T-helper 2 cell treated with Interferon-gamma antibody and Interleukin-4, amounts not matched to agents 5 μg/mL and 100 μg/mL, for 36 hours (primary cell): ENCODE measurements at regions not wholly inside any gene's neighbourhood (a gene's known extent, or its start where the extent isn't known, plus 50 kb on each side); places are given as distances from the start of the nearest gene placed in this dataset.
A peak's percentile ranks its signal among the peaks of the same experiment; 100 is the strongest.

Experiments used
- DNase-seq: peaks from one replicate; pipeline ENCODE4 v3.0.0; 2021; ENCODE audit warnings: low spot score
- H3K27ac Mint-ChIP-seq: one replicate; pipeline ENCODE4 v1.8.0; 2021; ENCODE audit warnings: mild to moderate bottlenecking, mixed read lengths
- H3K27me3 Mint-ChIP-seq: one replicate; pipeline ENCODE4 v1.8.0; 2021; ENCODE audit warnings: low read depth, mixed read lengths
- H3K36me3 Mint-ChIP-seq: one replicate; pipeline ENCODE4 v1.8.0; 2021; ENCODE audit warnings: low read depth, mixed read lengths
- H3K4me1 Mint-ChIP-seq: one replicate; pipeline ENCODE4 v1.8.0; 2021; ENCODE audit warnings: low read depth, mixed read lengths
- H3K4me3 Mint-ChIP-seq: one replicate; pipeline ENCODE4 v1.8.0; 2022; ENCODE audit warnings: mild to moderate bottlenecking, moderate library complexity, mixed read lengths
- H3K9me3 Mint-ChIP-seq: one replicate; pipeline ENCODE4 v1.8.0; 2021; ENCODE audit warnings: mixed read lengths

GRCh38 chr2:120939595-120940318 is 204.1 kb downstream of the GLI2 start:
- Mint-ChIP-seq H3K4me3 (no peak overlapping the region), H3K4me1 (no peaks in the 10 kb centered on the region), H3K27me3 (no peaks in the 10 kb centered on the region), H3K36me3 (no peaks in the 10 kb centered on the region), H3K27ac (no peak overlapping the region), H3K9me3 (peaks cover 3% of the 10 kb centered on the region)
- no peak for DNase-seq

GRCh38 chr2:120940319-120940696 is 204.6 kb downstream of the GLI2 start:
- no peaks in the 10 kb centered on the region for H3K27me3 Mint-ChIP-seq
- H3K4me1 Mint-ChIP-seq = no peaks in the 10 kb centered on the region
- no peak overlapping the region for H3K4me3 Mint-ChIP-seq
- no peak for DNase-seq
- no peak overlapping the region for H3K27ac Mint-ChIP-seq
- no peaks in the 10 kb centered on the region for H3K36me3 Mint-ChIP-seq
- peaks cover 3% of the 10 kb centered on the region for H3K9me3 Mint-ChIP-seq

DNA sequence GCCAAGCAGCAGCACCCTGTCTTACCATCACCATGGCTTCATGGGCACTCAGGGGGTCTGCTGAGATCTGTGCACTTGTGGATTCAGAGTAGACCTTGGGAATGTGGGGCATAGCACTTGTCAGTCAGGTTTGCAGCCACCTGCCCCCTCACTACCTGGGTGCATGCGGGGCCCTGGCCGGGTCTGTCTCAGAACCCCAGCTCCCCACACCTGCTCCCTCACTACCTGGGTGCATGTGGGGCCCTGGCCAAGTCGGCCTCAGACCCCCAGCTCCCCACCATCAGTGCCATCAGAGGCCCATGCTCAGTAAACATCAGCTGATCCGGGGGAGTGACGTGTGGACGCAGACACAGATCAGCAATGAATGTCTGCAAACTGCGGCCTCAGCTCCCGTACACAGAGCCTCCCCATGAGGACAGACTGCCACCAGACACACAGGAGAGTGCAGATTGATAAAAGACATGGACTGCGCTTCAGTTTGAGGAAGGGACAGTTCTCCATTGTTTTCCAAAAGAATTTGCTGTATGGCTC is 205.1 kb downstream of the GLI2 start:
- peaks cover 3% of the 10 kb centered on the region for H3K9me3 Mint-ChIP-seq
- no peaks in the 10 kb centered on the region for H3K4me1 Mint-ChIP-seq
- no peaks in the 10 kb centered on the region for H3K36me3 Mint-ChIP-seq
- DNase-seq = no peak
- no peak overlapping the region for H3K27ac Mint-ChIP-seq
- no peak overlapping the region for H3K4me3 Mint-ChIP-seq
- no peaks in the 10 kb centered on the region for H3K27me3 Mint-ChIP-seq

GRCh38 chr2:120941571-120942120 is 206.0 kb downstream of the GLI2 start:
- DNase-seq = no peak
- no peaks in the 10 kb centered on the region for H3K36me3 Mint-ChIP-seq
- H3K4me1 Mint-ChIP-seq = no peaks in the 10 kb centered on the region
- peaks cover 3% of the 10 kb centered on the region for H3K9me3 Mint-ChIP-seq
- H3K4me3 Mint-ChIP-seq = no peak overlapping the region
- H3K27me3 Mint-ChIP-seq = no peaks in the 10 kb centered on the region
- H3K27ac Mint-ChIP-seq = no peak overlapping the region

GRCh38 chr2:120942658-120943057 is 207.0 kb downstream of the GLI2 start:
- no peak for DNase-seq
- peak overlapping the region; percentile 3 for H3K27ac Mint-ChIP-seq
- H3K9me3 Mint-ChIP-seq = peaks cover 3% of the 10 kb centered on the region
- H3K27me3 Mint-ChIP-seq = no peaks in the 10 kb centered on the region
- H3K4me3 Mint-ChIP-seq = no peak overlapping the region
- no peaks in the 10 kb centered on the region for H3K36me3 Mint-ChIP-seq
- H3K4me1 Mint-ChIP-seq = no peaks in the 10 kb centered on the region

GRCh38 chr2:120943403-120944034 is 207.9 kb downstream of the GLI2 start:
- DNase-seq = no peak
- Mint-ChIP-seq H3K9me3 (peaks cover 3% of the 10 kb centered on the region), H3K4me3 (no peak overlapping the region), H3K27ac (no peak overlapping the region), H3K36me3 (no peaks in the 10 kb centered on the region), H3K27me3 (no peaks in the 10 kb centered on the region), H3K4me1 (no peaks in the 10 kb centered on the region)

GRCh38 chr2:120944575-120944974 is 208.9 kb downstream of the GLI2 start:
- Mint-ChIP-seq H3K4me3 (no peak overlapping the region), H3K9me3 (peaks cover 3% of the 10 kb centered on the region), H3K27ac (no peak overlapping the region), H3K27me3 (no peaks in the 10 kb centered on the region), H3K4me1 (no peaks in the 10 kb centered on the region), H3K36me3 (no peaks in the 10 kb centered on the region)
- no peak for DNase-seq

DNA sequence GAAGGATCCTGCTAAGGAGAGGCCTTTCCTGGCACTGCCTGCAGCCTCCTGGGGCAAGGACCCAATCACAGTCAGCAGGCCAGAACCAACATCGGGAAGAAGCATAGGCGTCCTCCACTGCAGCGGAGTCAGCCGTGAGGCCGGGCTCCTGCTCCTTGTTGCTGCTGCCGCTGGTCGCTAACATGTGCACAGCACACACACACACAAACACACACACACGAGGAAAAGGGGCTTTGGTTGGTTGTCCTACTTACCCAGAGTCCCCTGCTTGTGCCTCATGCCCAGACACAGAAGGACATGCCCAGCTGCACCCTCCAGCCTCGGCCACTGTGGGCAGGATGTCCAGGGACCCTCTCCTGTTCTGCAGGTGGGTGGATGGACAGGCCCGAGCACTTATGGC is 209.4 kb downstream of the GLI2 start:
- no peak overlapping the region for H3K4me3 Mint-ChIP-seq
- H3K27ac Mint-ChIP-seq = no peak overlapping the region
- H3K27me3 Mint-ChIP-seq = no peaks in the 10 kb centered on the region
- no peak for DNase-seq
- no peaks in the 10 kb centered on the region for H3K4me1 Mint-ChIP-seq
- no peaks in the 10 kb centered on the region for H3K36me3 Mint-ChIP-seq
- peaks cover 3% of the 10 kb centered on the region for H3K9me3 Mint-ChIP-seq

GRCh38 chr2:120945832-120946499 is 210.3 kb downstream of the GLI2 start:
- Mint-ChIP-seq H3K9me3 (peaks cover 3% of the 10 kb centered on the region), H3K36me3 (no peaks in the 10 kb centered on the region), H3K4me1 (no peaks in the 10 kb centered on the region), H3K27ac (no peak overlapping the region), H3K4me3 (no peak overlapping the region), H3K27me3 (no peaks in the 10 kb centered on the region)
- no peak for DNase-seq

GRCh38 chr2:120947327-120947726 is 211.7 kb downstream of the GLI2 start:
- no peaks in the 10 kb centered on the region for H3K36me3 Mint-ChIP-seq
- H3K4me3 Mint-ChIP-seq = no peak overlapping the region
- H3K27me3 Mint-ChIP-seq = no peaks in the 10 kb centered on the region
- H3K4me1 Mint-ChIP-seq = no peaks in the 10 kb centered on the region
- H3K9me3 Mint-ChIP-seq = peaks cover 3% of the 10 kb centered on the region
- no peak for DNase-seq
- H3K27ac Mint-ChIP-seq = no peak overlapping the region

- Mint-ChIP-seq H3K36me3 (no peaks in the 10 kb centered on the region), H3K4me3 (no peak overlapping the region), H3K4me1 (no peaks in the 10 kb centered on the region), H3K27me3 (no peaks in the 10 kb centered on the region), H3K9me3 (no peaks in the 10 kb centered on the region), H3K27ac (no peak overlapping the region)
- DNase-seq = no peak
Measured at GRCh38 chr2:120947982-120948661, 212.5 kb downstream of the GLI2 start.

DNA sequence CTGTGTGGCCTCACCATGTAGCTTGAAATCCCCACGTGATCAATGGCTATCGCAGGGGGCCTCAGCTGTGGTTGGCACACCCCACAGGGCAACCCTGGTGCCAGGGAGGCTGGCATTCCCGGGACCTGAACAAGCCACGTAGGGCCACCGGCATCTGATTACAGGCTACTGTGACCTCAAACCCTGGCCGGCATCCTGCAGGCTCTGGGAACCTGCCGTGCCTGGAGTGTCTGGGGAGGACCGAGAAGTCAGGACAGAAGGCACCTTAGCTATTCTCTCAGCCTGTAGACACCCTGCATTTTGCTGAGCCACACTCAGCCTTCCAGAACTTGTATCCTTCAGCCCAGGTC is 213.0 kb downstream of the GLI2 start:
- no peak for DNase-seq
- Mint-ChIP-seq H3K36me3 (no peaks in the 10 kb centered on the region), H3K4me1 (no peaks in the 10 kb centered on the region), H3K27me3 (no peaks in the 10 kb centered on the region), H3K4me3 (no peak overlapping the region), H3K9me3 (no peaks in the 10 kb centered on the region), H3K27ac (no peak overlapping the region)

- no peaks in the 10 kb centered on the region for H3K4me1 Mint-ChIP-seq
- H3K9me3 Mint-ChIP-seq = no peaks in the 10 kb centered on the region
- no peak overlapping the region for H3K4me3 Mint-ChIP-seq
- no peak for DNase-seq
- no peaks in the 10 kb centered on the region for H3K36me3 Mint-ChIP-seq
- H3K27me3 Mint-ChIP-seq = no peaks in the 10 kb centered on the region
- no peak overlapping the region for H3K27ac Mint-ChIP-seq
Measured at GRCh38 chr2:120949027-120949956, 213.6 kb downstream of the GLI2 start.
